ENCODE measurements at regions not wholly inside any gene's neighbourhood (a gene's known extent, or its start where the extent isn't known, plus 50 kb on each side); places are given as distances from the start of the nearest gene placed in this dataset.
"Not testable (repeated sequence)": the region's sequence is repeated elsewhere in the genome, so short reads cannot be mapped to it uniquely, and the experiment has no call there.

DNA sequence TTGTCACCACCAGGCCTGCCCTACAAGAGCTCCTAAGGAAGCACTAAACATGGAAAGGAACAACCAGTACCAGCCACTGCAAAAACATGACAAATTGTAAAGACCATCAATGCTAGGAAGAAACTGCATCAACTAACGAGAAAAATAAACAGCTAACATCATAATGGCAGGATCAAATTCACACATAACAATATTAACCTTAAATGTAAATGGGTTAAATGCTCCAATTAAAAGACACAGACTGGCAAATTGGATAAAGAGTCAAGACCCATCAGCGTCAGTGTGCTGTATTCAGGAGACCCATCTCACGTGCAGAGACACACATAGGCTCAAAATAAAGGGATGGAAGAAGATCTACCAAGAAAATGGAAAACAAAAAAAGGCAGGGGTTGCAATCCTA, 77.0 kb upstream of the SAMSN1 start:
- not testable (repeated sequence) for H3K4me1 ChIP-seq (ENCODE audit: control insufficient read depth, insufficient read depth, low read length); H3K27me3 ChIP-seq (ENCODE audit: control insufficient read depth, insufficient read depth, low read length); H3K4me3 ChIP-seq (ENCODE audit: low read length); H3K36me3 ChIP-seq (ENCODE audit: control insufficient read depth, insufficient read depth, low read length); H3K27ac ChIP-seq (ENCODE audit: low read depth, low read length); H3K9ac ChIP-seq (ENCODE audit: low read length)

DNA sequence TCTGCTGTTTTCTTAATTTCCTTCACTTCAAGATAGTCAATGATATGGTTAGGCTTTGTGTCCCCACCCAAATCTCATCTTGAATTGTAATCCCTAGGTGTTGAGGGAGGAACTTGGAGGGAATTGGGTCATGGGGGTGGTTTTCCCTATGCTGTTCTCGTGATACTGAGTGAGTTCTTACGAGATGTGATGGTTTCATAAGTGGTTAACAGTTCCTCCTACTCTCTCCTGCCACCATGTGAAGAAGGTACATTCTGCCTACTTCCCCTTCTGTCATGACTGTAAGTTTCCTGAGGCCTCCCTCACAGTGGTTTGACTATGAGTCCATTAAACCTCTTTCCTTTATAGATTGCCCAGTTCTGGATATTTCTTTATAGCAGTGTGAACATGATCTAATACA, 74.0 kb upstream of the SAMSN1 start:
- Histone ChIP-seq H3K36me3 (ENCODE audit: control insufficient read depth, insufficient read depth, low read length) (no peaks in the 10 kb centered on the region), H3K27me3 (ENCODE audit: control insufficient read depth, insufficient read depth, low read length) (no peaks in the 10 kb centered on the region), H3K9ac (ENCODE audit: low read length) (no peak overlapping the region), H3K4me1 (ENCODE audit: control insufficient read depth, insufficient read depth, low read length) (no peaks in the 10 kb centered on the region), H3K4me3 (ENCODE audit: low read length) (no peak overlapping the region), H3K27ac (ENCODE audit: low read depth, low read length) (no peak overlapping the region)

DNA sequence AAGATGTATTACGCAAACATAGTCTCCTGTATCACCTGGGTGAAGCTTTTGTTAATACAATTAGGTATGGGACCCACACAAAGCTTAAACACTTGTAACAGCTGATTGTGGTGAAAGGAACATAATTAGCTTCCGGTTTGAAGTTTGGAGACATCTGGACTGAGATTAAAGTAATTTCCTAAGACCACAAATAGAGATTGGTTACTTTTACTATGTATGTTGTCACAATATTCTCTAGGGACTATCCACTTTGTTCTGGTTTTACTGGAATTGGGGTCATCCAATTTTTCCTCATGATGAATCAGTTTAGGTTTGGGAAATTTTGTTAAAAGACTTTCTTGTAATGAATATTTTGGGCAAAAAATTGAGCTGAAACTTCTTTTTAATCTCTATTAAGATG, 71.8 kb upstream of the SAMSN1 start:
- Histone ChIP-seq H3K4me3 (ENCODE audit: low read length) (no peak overlapping the region), H3K36me3 (ENCODE audit: control insufficient read depth, insufficient read depth, low read length) (no peaks in the 10 kb centered on the region), H3K27me3 (ENCODE audit: control insufficient read depth, insufficient read depth, low read length) (no peaks in the 10 kb centered on the region), H3K9ac (ENCODE audit: low read length) (no peak overlapping the region), H3K4me1 (ENCODE audit: control insufficient read depth, insufficient read depth, low read length) (no peaks in the 10 kb centered on the region), H3K27ac (ENCODE audit: low read depth, low read length) (no peak overlapping the region)

DNA sequence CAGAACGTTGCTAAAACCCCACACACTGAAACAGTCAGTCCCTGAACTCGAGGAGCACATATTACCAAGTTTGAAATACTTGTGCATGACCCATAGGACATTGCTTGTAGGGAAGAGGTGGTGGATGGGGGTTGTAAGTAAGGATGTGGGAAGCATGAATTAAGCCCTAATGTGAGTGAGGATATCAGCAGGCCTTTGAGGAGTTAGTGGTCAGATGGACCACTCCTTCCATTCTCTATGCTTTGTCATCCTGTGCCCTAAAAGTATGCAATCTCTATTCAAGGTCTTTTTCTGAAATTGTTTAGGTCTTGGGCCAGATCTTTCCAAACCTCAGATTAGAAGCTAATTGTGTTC, 70.9 kb upstream of the SAMSN1 start:
- Histone ChIP-seq H3K36me3 (ENCODE audit: control insufficient read depth, insufficient read depth, low read length) (no peaks in the 10 kb centered on the region), H3K9ac (ENCODE audit: low read length) (no peak overlapping the region), H3K4me1 (ENCODE audit: control insufficient read depth, insufficient read depth, low read length) (no peaks in the 10 kb centered on the region), H3K4me3 (ENCODE audit: low read length) (no peak overlapping the region), H3K27ac (ENCODE audit: low read depth, low read length) (no peak overlapping the region), H3K27me3 (ENCODE audit: control insufficient read depth, insufficient read depth, low read length) (no peaks in the 10 kb centered on the region)

DNA sequence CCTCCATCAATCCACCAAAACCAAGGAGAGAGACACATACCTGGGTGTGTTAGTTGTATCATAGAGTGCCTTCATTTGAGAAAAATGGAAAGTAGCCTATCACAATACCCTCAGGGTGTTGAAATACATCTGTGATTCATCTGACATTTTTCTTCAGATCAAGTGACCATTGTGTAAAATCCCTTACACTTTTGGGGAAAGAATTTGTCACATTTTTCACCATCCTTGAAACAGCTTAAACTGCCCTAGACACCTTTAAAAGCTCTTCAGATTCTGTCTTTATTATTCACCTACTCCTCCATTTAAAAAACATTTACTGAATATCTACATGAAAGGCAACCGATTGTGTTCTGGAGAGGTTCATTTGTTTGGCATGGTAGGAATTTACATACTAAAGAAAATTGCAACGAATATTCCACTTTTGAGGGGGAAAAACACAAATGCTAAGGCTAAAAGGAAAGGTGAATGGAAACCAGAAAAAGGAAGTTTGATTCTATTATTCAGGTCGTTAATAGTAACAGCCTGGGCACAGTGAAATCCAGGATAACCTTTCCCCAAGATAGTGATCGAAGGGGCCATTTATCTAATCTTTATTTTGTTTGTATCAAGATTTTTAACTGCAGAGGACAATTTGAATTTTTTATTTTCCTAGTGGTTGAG, 70.4 kb upstream of the SAMSN1 start:
- Histone ChIP-seq H3K27ac (ENCODE audit: low read depth, low read length) (no peak overlapping the region), H3K27me3 (ENCODE audit: control insufficient read depth, insufficient read depth, low read length) (no peaks in the 10 kb centered on the region), H3K4me3 (ENCODE audit: low read length) (no peak overlapping the region)

DNA sequence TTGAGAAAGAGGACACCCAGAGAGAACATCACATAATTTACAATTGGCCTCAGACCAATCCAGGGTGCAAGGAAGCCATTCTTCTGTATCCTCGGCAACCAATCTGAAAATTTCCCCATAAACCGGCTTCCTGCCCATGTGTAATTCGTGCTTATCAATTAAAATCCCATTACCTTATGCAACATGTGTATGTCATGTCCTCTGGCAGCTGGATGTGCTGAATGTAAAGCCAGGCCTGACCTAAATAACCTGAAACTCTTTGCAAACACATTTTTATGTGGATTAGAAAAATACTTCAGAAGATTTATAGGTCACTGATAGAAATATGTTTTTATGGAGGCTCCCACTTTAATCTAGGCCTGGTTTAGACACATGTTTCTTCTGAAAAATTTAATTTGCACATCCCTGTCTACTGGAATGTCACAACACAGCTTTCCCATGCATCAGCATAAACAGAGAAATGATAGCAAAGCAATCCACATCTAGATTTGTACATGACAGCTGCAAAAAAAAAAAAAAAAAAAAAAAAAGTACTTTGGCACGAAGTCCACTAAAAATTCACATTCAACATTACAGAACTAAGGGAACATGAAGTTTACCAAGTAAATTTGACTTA, 69.4 kb upstream of the SAMSN1 start:
- no peaks in the 10 kb centered on the region for H3K4me1 ChIP-seq (ENCODE audit: control insufficient read depth, insufficient read depth, low read length)
- H3K27me3 ChIP-seq (ENCODE audit: control insufficient read depth, insufficient read depth, low read length): no peaks in the 10 kb centered on the region
- no peak overlapping the region for H3K9ac ChIP-seq (ENCODE audit: low read length)
- H3K4me3 ChIP-seq (ENCODE audit: low read length): no peak overlapping the region
- H3K27ac ChIP-seq (ENCODE audit: low read depth, low read length): no peak overlapping the region
- H3K36me3 ChIP-seq (ENCODE audit: control insufficient read depth, insufficient read depth, low read length): no peaks in the 10 kb centered on the region

More for the DNA sequence above, 70.4 kb upstream of the SAMSN1 start:
- H3K36me3 ChIP-seq (ENCODE audit: control insufficient read depth, insufficient read depth, low read length): no peaks in the 10 kb centered on the region
- H3K4me1 ChIP-seq (ENCODE audit: control insufficient read depth, insufficient read depth, low read length): no peaks in the 10 kb centered on the region
- H3K9ac ChIP-seq (ENCODE audit: low read length): no peak overlapping the region

DNA sequence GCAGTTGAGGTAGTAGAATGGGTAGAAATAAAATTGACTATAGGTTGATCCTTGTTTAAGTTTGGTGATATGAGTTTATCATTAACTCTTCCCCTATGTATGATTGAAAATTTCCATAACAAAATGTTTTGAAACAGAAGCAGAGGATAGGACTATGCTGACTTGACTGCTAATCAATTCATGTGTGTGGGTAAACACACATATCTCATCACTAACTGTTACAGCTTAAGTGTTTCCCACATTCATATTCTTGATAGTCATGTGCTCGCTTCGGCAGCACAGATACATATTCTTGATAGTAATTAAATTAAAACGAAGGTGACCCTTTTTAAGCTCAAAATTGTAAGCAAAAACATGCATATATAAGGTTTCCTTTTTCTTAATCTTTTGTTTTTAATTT, 68.2 kb upstream of the SAMSN1 start:
- no peaks in the 10 kb centered on the region for H3K36me3 ChIP-seq (ENCODE audit: control insufficient read depth, insufficient read depth, low read length)
- no peaks in the 10 kb centered on the region for H3K4me1 ChIP-seq (ENCODE audit: control insufficient read depth, insufficient read depth, low read length)
- no peaks in the 10 kb centered on the region for H3K27me3 ChIP-seq (ENCODE audit: control insufficient read depth, insufficient read depth, low read length)
- H3K4me3 ChIP-seq (ENCODE audit: low read length): no peak overlapping the region
- H3K9ac ChIP-seq (ENCODE audit: low read length): no peak overlapping the region
- H3K27ac ChIP-seq (ENCODE audit: low read depth, low read length): no peak overlapping the region

DNA sequence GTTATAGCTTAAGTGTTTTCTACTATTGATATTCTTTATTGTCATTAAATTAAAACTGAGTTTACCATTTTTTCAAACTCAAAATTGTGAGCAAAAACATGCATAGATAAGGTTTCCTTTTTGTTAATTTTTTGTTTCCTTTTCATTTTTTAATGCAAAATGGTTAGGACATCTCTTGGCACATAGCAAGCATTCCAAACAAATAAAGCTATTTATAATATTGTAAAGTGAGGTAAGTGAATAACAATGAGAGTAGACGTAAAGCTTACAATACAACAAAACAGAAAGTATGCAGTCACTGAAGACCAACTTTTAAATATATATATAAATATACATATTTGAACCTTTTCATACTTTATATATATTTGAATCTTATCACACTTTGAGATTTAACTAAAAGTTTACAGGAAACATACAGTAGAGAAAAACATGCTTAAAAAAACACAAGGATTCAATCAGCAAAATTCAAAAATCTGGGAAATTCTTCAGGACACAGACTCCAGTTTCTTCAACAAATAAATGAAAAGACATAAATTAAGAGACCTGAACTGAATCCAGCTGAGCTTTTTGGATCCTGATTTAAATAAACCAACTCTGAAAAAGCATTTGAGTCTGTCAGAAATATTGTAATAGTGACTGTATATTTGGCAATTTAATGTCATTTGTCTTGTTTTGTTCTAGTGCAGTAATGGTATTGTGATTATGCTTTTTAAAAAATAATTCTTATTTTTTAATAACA, 67.5 kb upstream of the SAMSN1 start:
- Histone ChIP-seq H3K4me3 (ENCODE audit: low read length) (no peak overlapping the region), H3K27me3 (ENCODE audit: control insufficient read depth, insufficient read depth, low read length) (no peaks in the 10 kb centered on the region), H3K27ac (ENCODE audit: low read depth, low read length) (no peak overlapping the region), H3K4me1 (ENCODE audit: control insufficient read depth, insufficient read depth, low read length) (no peaks in the 10 kb centered on the region), H3K9ac (ENCODE audit: low read length) (no peak overlapping the region), H3K36me3 (ENCODE audit: control insufficient read depth, insufficient read depth, low read length) (no peaks in the 10 kb centered on the region)

DNA sequence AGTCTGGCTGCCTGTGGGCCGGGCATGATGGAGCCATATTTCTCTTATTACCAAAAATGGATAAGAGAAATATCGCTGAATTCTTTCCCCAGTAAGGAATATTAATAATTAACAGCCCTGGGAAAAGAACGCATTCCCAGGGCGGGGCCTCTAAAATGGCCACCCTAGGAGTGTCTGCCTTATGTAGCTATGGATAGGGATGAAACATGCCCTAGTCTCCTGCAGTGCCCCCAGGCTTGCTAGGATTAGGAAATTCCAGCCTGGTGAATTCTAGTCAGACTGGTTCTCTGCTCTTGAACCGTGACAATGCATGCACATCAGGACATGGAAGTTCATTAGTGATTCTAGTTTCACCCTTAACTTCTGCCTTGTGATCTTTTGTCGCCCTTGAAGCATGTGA, 64.0 kb upstream of the SAMSN1 start:
- H3K36me3 ChIP-seq (ENCODE audit: control insufficient read depth, insufficient read depth, low read length); H3K27me3 ChIP-seq (ENCODE audit: control insufficient read depth, insufficient read depth, low read length); H3K4me3 ChIP-seq (ENCODE audit: low read length); H3K27ac ChIP-seq (ENCODE audit: low read depth, low read length); H3K4me1 ChIP-seq (ENCODE audit: control insufficient read depth, insufficient read depth, low read length); H3K9ac ChIP-seq (ENCODE audit: low read length): not testable (repeated sequence)

DNA sequence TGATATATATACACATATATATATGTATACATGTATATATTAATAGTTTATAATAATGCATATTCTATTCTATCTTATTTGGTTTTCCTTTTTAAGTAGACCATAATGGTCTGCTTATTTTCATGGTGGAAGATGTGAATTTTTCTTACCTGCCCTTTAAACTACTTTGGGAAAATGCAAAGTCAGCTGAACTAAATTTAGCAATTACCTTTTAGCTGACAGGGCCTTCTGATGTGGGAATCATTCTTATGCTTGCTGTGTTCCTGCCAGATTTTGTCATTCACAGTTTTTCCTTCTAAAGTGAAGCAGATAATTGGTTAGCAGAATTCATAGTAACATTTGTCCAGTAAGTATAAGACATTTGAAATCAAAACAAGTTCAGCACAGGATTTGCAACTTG, 63.2 kb upstream of the SAMSN1 start:
- no peaks in the 10 kb centered on the region for H3K36me3 ChIP-seq (ENCODE audit: control insufficient read depth, insufficient read depth, low read length)

DNA sequence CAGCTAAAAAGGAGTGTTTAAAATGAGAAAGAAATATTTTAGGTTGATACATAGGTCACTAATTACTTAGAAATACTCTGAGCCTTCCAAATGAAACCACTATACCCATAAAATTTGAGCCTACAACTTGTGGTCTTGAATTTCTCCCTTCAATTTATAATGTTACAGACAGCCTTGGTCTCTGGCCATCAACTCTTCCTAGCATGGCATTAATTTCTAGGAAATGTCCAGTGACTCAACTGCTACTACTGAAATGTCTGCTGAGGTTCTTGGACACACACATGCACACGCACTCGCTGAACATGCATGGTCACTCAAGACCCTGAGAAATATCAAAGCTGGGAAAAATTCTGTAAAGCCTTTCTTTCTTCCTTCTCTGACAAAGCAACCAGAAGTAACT, 61.1 kb upstream of the SAMSN1 start:
- Histone ChIP-seq H3K27ac (ENCODE audit: low read depth, low read length) (no peak overlapping the region), H3K4me1 (ENCODE audit: control insufficient read depth, insufficient read depth, low read length) (no peaks in the 10 kb centered on the region), H3K4me3 (ENCODE audit: low read length) (no peak overlapping the region), H3K27me3 (ENCODE audit: control insufficient read depth, insufficient read depth, low read length) (no peaks in the 10 kb centered on the region), H3K36me3 (ENCODE audit: control insufficient read depth, insufficient read depth, low read length) (no peaks in the 10 kb centered on the region), H3K9ac (ENCODE audit: low read length) (no peak overlapping the region)

More for the DNA sequence above, 63.2 kb upstream of the SAMSN1 start:
- H3K4me1 ChIP-seq (ENCODE audit: control insufficient read depth, insufficient read depth, low read length): no peaks in the 10 kb centered on the region
- H3K4me3 ChIP-seq (ENCODE audit: low read length): no peak overlapping the region
- no peak overlapping the region for H3K27ac ChIP-seq (ENCODE audit: low read depth, low read length)
- H3K9ac ChIP-seq (ENCODE audit: low read length): no peak overlapping the region
- no peaks in the 10 kb centered on the region for H3K27me3 ChIP-seq (ENCODE audit: control insufficient read depth, insufficient read depth, low read length)

DNA sequence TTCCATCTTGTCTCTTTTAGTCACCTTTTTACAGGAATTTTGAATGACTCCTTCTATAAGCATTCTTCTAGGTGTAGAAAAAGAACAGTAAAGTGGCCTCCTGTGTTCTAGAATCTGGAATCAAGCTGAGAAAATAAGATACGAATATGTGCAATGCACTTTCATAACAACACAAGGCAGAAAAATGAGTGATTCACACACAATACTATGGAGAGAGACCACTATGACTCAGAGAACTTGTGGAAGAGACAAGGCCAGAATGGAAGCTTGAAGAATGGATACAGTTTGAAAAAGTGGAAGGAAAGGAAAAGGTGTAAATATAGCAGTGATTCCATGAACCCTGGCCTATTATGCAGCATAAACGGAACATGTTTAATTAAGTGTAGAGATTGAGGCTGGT, 57.1 kb upstream of the SAMSN1 start:
- Histone ChIP-seq H3K27me3 (ENCODE audit: control insufficient read depth, insufficient read depth, low read length) (no peaks in the 10 kb centered on the region), H3K4me3 (ENCODE audit: low read length) (no peak overlapping the region), H3K9ac (ENCODE audit: low read length) (no peak overlapping the region), H3K27ac (ENCODE audit: low read depth, low read length) (no peak overlapping the region), H3K36me3 (ENCODE audit: control insufficient read depth, insufficient read depth, low read length) (no peaks in the 10 kb centered on the region), H3K4me1 (ENCODE audit: control insufficient read depth, insufficient read depth, low read length) (peaks cover 2% of the 10 kb centered on the region)
